ENCODE measurements at regions not wholly inside any gene's neighbourhood (a gene's known extent, or its start where the extent isn't known, plus 50 kb on each side); places are given as distances from the start of the nearest gene placed in this dataset.

DNA sequence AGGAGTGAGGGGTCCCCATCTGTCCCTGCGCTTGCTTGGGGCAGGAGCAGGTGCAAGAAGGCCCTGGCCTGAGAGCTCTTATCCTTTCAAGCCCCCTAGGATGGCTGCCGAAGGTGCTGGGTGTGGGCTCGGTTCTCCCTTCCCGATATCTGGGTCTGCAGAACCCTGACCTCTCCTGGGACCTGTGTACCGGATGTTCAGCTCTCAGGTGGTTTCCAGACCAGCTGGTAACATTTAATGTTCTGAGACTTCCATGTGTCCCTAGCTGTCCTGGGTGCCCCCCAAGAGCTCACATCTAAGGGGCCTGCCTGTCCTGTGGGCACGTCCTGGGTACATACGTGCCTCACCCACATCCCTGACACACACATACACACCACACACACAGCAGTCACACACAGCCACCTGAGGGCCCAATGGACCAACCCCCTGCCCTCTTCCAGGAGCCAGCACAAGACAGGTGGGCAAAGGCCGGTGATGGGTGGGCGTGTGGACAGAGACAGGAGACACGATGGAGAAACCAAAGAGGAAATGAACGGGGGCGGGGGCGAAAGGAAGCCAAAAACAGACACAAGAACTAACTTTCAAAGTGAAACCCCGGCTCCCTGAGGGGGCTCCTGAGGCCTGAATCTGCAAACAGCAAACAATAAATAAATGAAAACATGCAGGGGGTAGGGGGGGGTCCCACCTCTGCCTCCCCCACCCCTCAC, 124.3 kb downstream of the PTPRS start (continued):
- TF ChIP-seq ZNF451 (CRISPR knock-in tag; IDR thresholded peaks at IDR 0.05) (no peak), PAX8 (CRISPR knock-in tag; IDR thresholded peaks at IDR 0.05; ENCODE audit: borderline replicate concordance) (no peak), RFXAP (CRISPR knock-in tag; IDR thresholded peaks at IDR 0.05; ENCODE audit: borderline replicate concordance) (no peak)

DNA sequence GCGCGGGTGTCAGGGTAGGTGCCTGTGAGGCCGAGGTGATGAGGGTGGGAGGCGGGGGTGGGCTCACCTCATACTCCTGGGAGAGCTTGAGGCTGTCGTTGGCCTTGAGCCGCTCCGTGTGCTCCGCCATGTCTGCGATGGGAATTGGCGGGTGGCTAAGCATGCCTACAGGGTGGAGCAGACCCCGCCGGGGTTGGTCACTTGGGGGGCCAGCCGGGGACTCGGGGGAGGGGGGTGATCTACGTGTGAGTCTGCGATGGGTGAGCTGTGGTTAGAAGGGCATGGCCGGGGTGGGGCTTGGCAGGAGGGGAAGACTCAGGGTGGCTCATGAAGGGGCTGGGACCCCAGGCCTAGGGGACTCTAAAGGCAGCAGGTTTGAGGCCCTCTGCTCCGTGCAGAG, 125.2 kb downstream of the PTPRS start:
- intact Hi-C loops (cut with micrococcal nuclease; ENCODE audit: unreplicated experiment): no loop called here
- Histone ChIP-seq H3K27ac (ENCODE audit: extremely low read length, insufficient read depth, low read length) (no peak overlapping the region), H3K27me3 (ENCODE audit: control insufficient read depth in 1 of 2, insufficient read depth in 2 of 2, low read length in 2 of 2) (no peaks in the 10 kb centered on the region), H3K79me2 (ENCODE audit: insufficient read depth, low read length) (no peaks in the 10 kb centered on the region), H3K9me3 (ENCODE audit: low read length) (no peaks in the 10 kb centered on the region), H2AFZ (ENCODE audit: low read length) (no peak overlapping the region), H4K20me1 (ENCODE audit: insufficient read depth, low read length) (no peaks in the 10 kb centered on the region), H3K4me3 (replicated peaks in 1 of 3; ENCODE audit: insufficient read depth in 1 of 3, low read depth in 2 of 3, low read length in 3 of 3) (no peak overlapping the region), H3K4me1 (ENCODE audit: insufficient read depth, low read length) (no peaks in the 10 kb centered on the region), H3K9ac (ENCODE audit: insufficient read depth, low read depth, low read length) (no peak overlapping the region), H3K4me2 (ENCODE audit: low read depth, low read length) (no peak overlapping the region), H3K36me3 (replicated peaks in 1 of 2; ENCODE audit: control insufficient read depth in 1 of 2, insufficient read depth in 2 of 2, low read length in 2 of 2) (peaks cover 28 to 76% of the 10 kb centered on the region in 2 experiments)
- CTCF ChIA-PET (ENCODE audit: low intra/inter-chr PET ratio, low total read pairs): no interaction called here
- in situ Hi-C loops (cut with HindIII; ENCODE audit: extremely low pct_ligation_motif_present, low pct_unique_long_range_greater_than_20kb): no loop called here
- ATAC-seq (no peak), DNase-seq (ENCODE audit: low spot score) (no peak), FAIRE-seq (no peak)
- TF ChIP-seq ZNF670 (CRISPR knock-in tag; IDR thresholded peaks at IDR 0.05; ENCODE audit: borderline replicate concordance) (no peak), GATA4 (IDR thresholded peaks at IDR 0.05; ENCODE audit: borderline replicate concordance, low read depth) (no peak), TRIM24 (CRISPR knock-in tag; IDR thresholded peaks at IDR 0.05) (no peak), ASH2L (IDR thresholded peaks at IDR 0.05; ENCODE audit: insufficient read length, low read depth, low read length) (no peak), HOXA7 (CRISPR knock-in tag; IDR thresholded peaks at IDR 0.05) (no peak), NPAS2 (CRISPR knock-in tag; IDR thresholded peaks at IDR 0.05; ENCODE audit: borderline replicate concordance) (no peak), ZNF563 (CRISPR knock-in tag; IDR thresholded peaks at IDR 0.05) (no peak), TP53 (CRISPR knock-in tag; conservative IDR thresholded peaks at IDR 0.05) (no peak), HOXA3 (CRISPR knock-in tag; IDR thresholded peaks at IDR 0.05) (no peak), GATAD1 (CRISPR knock-in tag; IDR thresholded peaks at IDR 0.05) (no peak), GFI1 (CRISPR knock-in tag; IDR thresholded peaks at IDR 0.05; ENCODE audit: borderline replicate concordance) (no peak), ZNF296 (CRISPR knock-in tag; conservative IDR thresholded peaks at IDR 0.05) (no peak), ZNF530 (CRISPR knock-in tag; IDR thresholded peaks at IDR 0.05; ENCODE audit: low read depth) (no peak), SMYD3 (CRISPR knock-in tag; IDR thresholded peaks at IDR 0.05) (no peak)
- TF ChIP-seq, protein P1, sequence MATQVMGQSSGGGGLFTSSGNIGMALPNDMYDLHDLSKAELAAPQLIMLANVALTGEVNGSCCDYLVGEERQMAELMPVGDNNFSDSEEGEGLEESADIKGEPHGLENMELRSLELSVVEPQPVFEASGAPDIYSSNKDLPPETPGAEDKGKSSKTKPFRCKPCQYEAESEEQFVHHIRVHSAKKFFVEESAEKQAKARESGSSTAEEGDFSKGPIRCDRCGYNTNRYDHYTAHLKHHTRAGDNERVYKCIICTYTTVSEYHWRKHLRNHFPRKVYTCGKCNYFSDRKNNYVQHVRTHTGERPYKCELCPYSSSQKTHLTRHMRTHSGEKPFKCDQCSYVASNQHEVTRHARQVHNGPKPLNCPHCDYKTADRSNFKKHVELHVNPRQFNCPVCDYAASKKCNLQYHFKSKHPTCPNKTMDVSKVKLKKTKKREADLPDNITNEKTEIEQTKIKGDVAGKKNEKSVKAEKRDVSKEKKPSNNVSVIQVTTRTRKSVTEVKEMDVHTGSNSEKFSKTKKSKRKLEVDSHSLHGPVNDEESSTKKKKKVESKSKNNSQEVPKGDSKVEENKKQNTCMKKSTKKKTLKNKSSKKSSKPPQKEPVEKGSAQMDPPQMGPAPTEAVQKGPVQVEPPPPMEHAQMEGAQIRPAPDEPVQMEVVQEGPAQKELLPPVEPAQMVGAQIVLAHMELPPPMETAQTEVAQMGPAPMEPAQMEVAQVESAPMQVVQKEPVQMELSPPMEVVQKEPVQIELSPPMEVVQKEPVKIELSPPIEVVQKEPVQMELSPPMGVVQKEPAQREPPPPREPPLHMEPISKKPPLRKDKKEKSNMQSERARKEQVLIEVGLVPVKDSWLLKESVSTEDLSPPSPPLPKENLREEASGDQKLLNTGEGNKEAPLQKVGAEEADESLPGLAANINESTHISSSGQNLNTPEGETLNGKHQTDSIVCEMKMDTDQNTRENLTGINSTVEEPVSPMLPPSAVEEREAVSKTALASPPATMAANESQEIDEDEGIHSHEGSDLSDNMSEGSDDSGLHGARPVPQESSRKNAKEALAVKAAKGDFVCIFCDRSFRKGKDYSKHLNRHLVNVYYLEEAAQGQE (IDR thresholded peaks at IDR 0.05; ENCODE audit: borderline replicate concordance in 1 of 2, low read depth in 1 of 2, low read length in 2 of 2): no peak
- TF ChIP-seq, protein P2, sequence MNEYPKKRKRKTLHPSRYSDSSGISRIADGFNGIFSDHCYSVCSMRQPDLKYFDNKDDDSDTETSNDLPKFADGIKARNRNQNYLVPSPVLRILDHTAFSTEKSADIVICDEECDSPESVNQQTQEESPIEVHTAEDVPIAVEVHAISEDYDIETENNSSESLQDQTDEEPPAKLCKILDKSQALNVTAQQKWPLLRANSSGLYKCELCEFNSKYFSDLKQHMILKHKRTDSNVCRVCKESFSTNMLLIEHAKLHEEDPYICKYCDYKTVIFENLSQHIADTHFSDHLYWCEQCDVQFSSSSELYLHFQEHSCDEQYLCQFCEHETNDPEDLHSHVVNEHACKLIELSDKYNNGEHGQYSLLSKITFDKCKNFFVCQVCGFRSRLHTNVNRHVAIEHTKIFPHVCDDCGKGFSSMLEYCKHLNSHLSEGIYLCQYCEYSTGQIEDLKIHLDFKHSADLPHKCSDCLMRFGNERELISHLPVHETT (CRISPR knock-in tag; conservative IDR thresholded peaks at IDR 0.05): no peak
- TF ChIP-seq, protein P3, sequence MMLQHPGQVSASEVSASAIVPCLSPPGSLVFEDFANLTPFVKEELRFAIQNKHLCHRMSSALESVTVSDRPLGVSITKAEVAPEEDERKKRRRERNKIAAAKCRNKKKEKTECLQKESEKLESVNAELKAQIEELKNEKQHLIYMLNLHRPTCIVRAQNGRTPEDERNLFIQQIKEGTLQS (CRISPR knock-in tag; IDR thresholded peaks at IDR 0.05): no peak
- no TSS peak for BruUV-seq (replicated peaks)
- WGBS (ENCODE audit: low lambda C conversion rate): 95% methylated on average over 16 of the region's 18 CpGs
- POLR2A ChIA-PET: no interaction called here

Measured in HepG2 (cell line).